EH (cell line): ENCODE measurements at regions not wholly inside any gene's neighbourhood (a gene's known extent, or its start where the extent isn't known, plus 50 kb on each side); places are given as distances from the start of the nearest gene placed in this dataset.
"Not testable (repeated sequence)": the region's sequence is repeated elsewhere in the genome, so short reads cannot be mapped to it uniquely, and the experiment has no call there.

Source experiments
- DNase-seq: peaks from one replicate; pipeline ENCODE4 v3.0.0-alpha.2; 2015; ENCODE audit warnings: low read depth

GRCh38 chr4:91653067-91653466 is 650.7 kb upstream of the GRID2 start:
- no peak for DNase-seq

- DNase-seq, result no peak
Measured at GRCh38 chr4:91681091-91681490, 622.7 kb upstream of the GRID2 start.

GRCh38 chr4:91681544-91681943 is 622.2 kb upstream of the GRID2 start:
- DNase-seq, result no peak

- DNase-seq, result no peak
Measured at GRCh38 chr4:91684955-91685354, 618.8 kb upstream of the GRID2 start.

GRCh38 chr4:91688413-91688812 is 615.4 kb upstream of the GRID2 start:
- DNase-seq, result no peak

- not testable (repeated sequence) for DNase-seq
Measured at GRCh38 chr4:91699691-91700090, 604.1 kb upstream of the GRID2 start.

GRCh38 chr4:91729851-91730250 is 573.9 kb upstream of the GRID2 start:
- DNase-seq, result no peak

- no peak for DNase-seq
Measured at GRCh38 chr4:91734682-91735081, 569.1 kb upstream of the GRID2 start.

- not testable (repeated sequence) for DNase-seq
Measured at GRCh38 chr4:91738831-91739230, 564.9 kb upstream of the GRID2 start.

- DNase-seq, result no peak
Measured at GRCh38 chr4:91746551-91746950, 557.2 kb upstream of the GRID2 start.

GRCh38 chr4:91751961-91752360 is 551.8 kb upstream of the GRID2 start:
- DNase-seq, result no peak

- no peak for DNase-seq
Measured at GRCh38 chr4:91754716-91755115, 549.0 kb upstream of the GRID2 start.

- DNase-seq, result no peak
Measured at GRCh38 chr4:91758487-91758886, 545.3 kb upstream of the GRID2 start.

GRCh38 chr4:91764085-91764484 is 539.7 kb upstream of the GRID2 start:
- DNase-seq, result no peak

GRCh38 chr4:91769912-91770311 is 533.9 kb upstream of the GRID2 start:
- no peak for DNase-seq

GRCh38 chr4:91791631-91792030 is 512.1 kb upstream of the GRID2 start:
- DNase-seq, result not testable (repeated sequence)

- no peak for DNase-seq
Measured at GRCh38 chr4:91795947-91796346, 507.8 kb upstream of the GRID2 start.

GRCh38 chr4:91812319-91812718 is 491.4 kb upstream of the GRID2 start:
- DNase-seq, result peak; percentile 0

- DNase-seq, result no peak
Measured at GRCh38 chr4:91824773-91825172, 479.0 kb upstream of the GRID2 start.

GRCh38 chr4:91826186-91826585 is 477.6 kb upstream of the GRID2 start:
- DNase-seq, result no peak

GRCh38 chr4:91827914-91828313 is 475.9 kb upstream of the GRID2 start:
- no peak for DNase-seq

- no peak for DNase-seq
Measured at GRCh38 chr4:91829531-91829930, 474.2 kb upstream of the GRID2 start.

GRCh38 chr4:91830681-91831395 is 472.9 kb upstream of the GRID2 start:
- DNase-seq, result no peak

- no peak for DNase-seq
Measured at GRCh38 chr4:91837608-91838029, 466.1 kb upstream of the GRID2 start.
